ENCODE measurements at regions not wholly inside any gene's neighbourhood (a gene's known extent, or its start where the extent isn't known, plus 50 kb on each side); places are given as distances from the start of the nearest gene placed in this dataset.

- no peaks in the 10 kb centered on the region for H3K79me2 ChIP-seq (replicated peaks; ENCODE audit: insufficient read depth)
- H3K4me2 ChIP-seq, result no peak overlapping the region
- H3K27ac ChIP-seq (ENCODE audit: low read depth), result no peak overlapping the region
- Mint-ChIP-seq H3K27me3 (ENCODE audit: insufficient read depth, low read depth, poor library complexity) (no peaks in the 10 kb centered on the region), H3K4me3 (no peak overlapping the region), H3K9me3 (no peaks in the 10 kb centered on the region), H3K4me1 (no peaks in the 10 kb centered on the region), H3K27ac (no peak overlapping the region), H3K36me3 (ENCODE audit: low read depth) (no peaks in the 10 kb centered on the region)
- no peak overlapping the region for H2AFZ ChIP-seq
- no peak overlapping the region for H3K4me3 ChIP-seq
- DNase-seq (ENCODE audit: low spot score), result no peak
- no peaks in the 10 kb centered on the region for H3K27me3 ChIP-seq (ENCODE audit: insufficient read depth)
- no peaks in the 10 kb centered on the region for H3K4me1 ChIP-seq (ENCODE audit: insufficient read depth)
- TF ChIP-seq NANOG (IDR thresholded peaks at IDR 0.05; ENCODE audit: borderline replicate concordance) (no peak), JUNB (IDR thresholded peaks at IDR 0.05; ENCODE audit: unreplicated experiment) (no peak)
- no peaks in the 10 kb centered on the region for H3F3A ChIP-seq (replicated peaks; ENCODE audit: low read depth)
- no peaks in the 10 kb centered on the region for H4K20me1 ChIP-seq (replicated peaks; ENCODE audit: insufficient read depth)
- no peak for ATAC-seq
- no peaks in the 10 kb centered on the region for H3K36me3 ChIP-seq (ENCODE audit: insufficient read depth)
- peaks cover 5% of the 10 kb centered on the region; the same call in 1 of the 2 replicates for H3K9me2 ChIP-seq (ENCODE audit: insufficient read depth)
These were observed 619.4 kb upstream of the CHAC2 start for GRCh38 chr2:53148221-53148620.

- H3K27ac Mint-ChIP-seq, result no peak overlapping the region
- no peak overlapping the region for H3K4me3 ChIP-seq
- TF ChIP-seq ZNF462 (CRISPR knock-in tag; IDR thresholded peaks at IDR 0.05), result no peak
- TF ChIP-seq JUNB (IDR thresholded peaks at IDR 0.05; ENCODE audit: unreplicated experiment), result no peak
- TF ChIP-seq ZNF114 (CRISPR knock-in tag; IDR thresholded peaks at IDR 0.05), result no peak
- no peak for TF ChIP-seq CTCF (conservative IDR thresholded peaks at IDR 0.05; ENCODE audit: low read depth in 2 of 2)
- TF ChIP-seq STAT1 (IDR thresholded peaks at IDR 0.05; ENCODE audit: unreplicated experiment), result no peak
- TF ChIP-seq NANOG (IDR thresholded peaks at IDR 0.05; ENCODE audit: borderline replicate concordance), result no peak
- TF ChIP-seq EZH2phosphoT487 (IDR thresholded peaks at IDR 0.05; ENCODE audit: unreplicated experiment), result no peak
- no peak for TF ChIP-seq EZH2 (IDR thresholded peaks at IDR 0.05; ENCODE audit: low read depth, unreplicated experiment)
- TF ChIP-seq CREB1 (CRISPR knock-in tag; IDR thresholded peaks at IDR 0.05; ENCODE audit: low read depth), result no peak
- TF ChIP-seq POLR2AphosphoS5 (IDR thresholded peaks at IDR 0.05; ENCODE audit: low read depth), result no peak
- TF ChIP-seq ETS1 (IDR thresholded peaks at IDR 0.05), result no peak
- no peak for TF ChIP-seq ZNF331 (CRISPR knock-in tag; IDR thresholded peaks at IDR 0.05; ENCODE audit: low read depth)
These were observed 636.2 kb upstream of the CHAC2 start for GRCh38 chr2:53131416-53131815.

More at GRCh38 chr2:53131416-53131815, 636.2 kb upstream of the CHAC2 start:
- Histone ChIP-seq H3K4me1 (ENCODE audit: insufficient read depth) (peaks cover 11% of the 10 kb centered on the region; the same call in 1 of the 2 replicates), H3K36me3 (ENCODE audit: insufficient read depth) (no peaks in the 10 kb centered on the region), H3K79me2 (replicated peaks; ENCODE audit: insufficient read depth) (no peaks in the 10 kb centered on the region), H3K27me3 (ENCODE audit: insufficient read depth) (no peaks in the 10 kb centered on the region), H3K27ac (ENCODE audit: low read depth) (no peak overlapping the region), H2AFZ (no peak overlapping the region), H3K9me2 (ENCODE audit: insufficient read depth) (no peaks in the 10 kb centered on the region), H3K4me2 (no peak overlapping the region), H3F3A (replicated peaks; ENCODE audit: low read depth) (no peaks in the 10 kb centered on the region), H4K20me1 (replicated peaks; ENCODE audit: insufficient read depth) (no peaks in the 10 kb centered on the region)
- DNase-seq (ENCODE audit: low spot score) (peak; percentile 17), ATAC-seq (no peak)
- H3K27me3 Mint-ChIP-seq (ENCODE audit: insufficient read depth, low read depth, poor library complexity), result no peaks in the 10 kb centered on the region
- H3K36me3 Mint-ChIP-seq (ENCODE audit: low read depth), result no peaks in the 10 kb centered on the region
- H3K9me3 Mint-ChIP-seq, result no peaks in the 10 kb centered on the region
- H3K4me1 Mint-ChIP-seq, result peaks cover 23% of the 10 kb centered on the region
- H3K4me3 Mint-ChIP-seq, result no peak overlapping the region

Data from GM23338 (cell line).